ENCODE measurements at regions not wholly inside any gene's neighbourhood (a gene's known extent, or its start where the extent isn't known, plus 50 kb on each side); places are given as distances from the start of the nearest gene placed in this dataset.

- H3K9me3 ChIP-seq (ENCODE audit: low read length): no peaks in the 10 kb centered on the region
Measured at GRCh38 chr18:55084550-55084949, 125.3 kb upstream of the CCDC68 start.

GRCh38 chr18:55083461-55083860 is 124.2 kb upstream of the CCDC68 start:
- H4K20me1 ChIP-seq (ENCODE audit: insufficient read depth): no peaks in the 10 kb centered on the region

More at GRCh38 chr18:55084550-55084949, 125.3 kb upstream of the CCDC68 start:
- Histone ChIP-seq H3K9ac (ENCODE audit: low read length) (no peak overlapping the region), H4K20me1 (ENCODE audit: insufficient read depth) (no peaks in the 10 kb centered on the region), H3K27me3 (ENCODE audit: insufficient read depth, low read depth, low read length) (no peaks in the 10 kb centered on the region), H3K4me2 (ENCODE audit: low read length) (no peak overlapping the region), H2AFZ (ENCODE audit: low read depth, low read length) (no peak overlapping the region), H3F3A (ENCODE audit: insufficient read depth, low read length, poor library complexity, severe bottlenecking) (no peaks in the 10 kb centered on the region), H3K4me3 (ENCODE audit: low read length) (no peak overlapping the region), H3K36me3 (ENCODE audit: insufficient read depth, low read length) (no peaks in the 10 kb centered on the region), H3K79me2 (replicated peaks; ENCODE audit: insufficient read depth, low read length) (no peaks in the 10 kb centered on the region), H3K27ac (ENCODE audit: low read length) (no peak overlapping the region), H3K9me2 (ENCODE audit: insufficient read depth, low read length) (no peaks in the 10 kb centered on the region)
- no peak for TF ChIP-seq EZH2 (IDR thresholded peaks at IDR 0.05; ENCODE audit: borderline replicate concordance, insufficient read depth, low read length, poor library complexity, severe bottlenecking)

More at GRCh38 chr18:55083461-55083860, 124.2 kb upstream of the CCDC68 start:
- Histone ChIP-seq H3K27ac (ENCODE audit: low read length) (no peak overlapping the region), H3K9me2 (ENCODE audit: insufficient read depth, low read length) (no peaks in the 10 kb centered on the region), H3K9ac (ENCODE audit: low read length) (no peak overlapping the region), H3K9me3 (ENCODE audit: low read length) (no peaks in the 10 kb centered on the region), H3F3A (ENCODE audit: insufficient read depth, low read length, poor library complexity, severe bottlenecking) (no peaks in the 10 kb centered on the region), H3K4me2 (ENCODE audit: low read length) (no peak overlapping the region), H3K27me3 (ENCODE audit: insufficient read depth, low read depth, low read length) (no peaks in the 10 kb centered on the region), H3K4me3 (ENCODE audit: low read length) (no peak overlapping the region), H2AFZ (ENCODE audit: low read depth, low read length) (no peak overlapping the region), H3K36me3 (ENCODE audit: insufficient read depth, low read length) (no peaks in the 10 kb centered on the region), H3K79me2 (replicated peaks; ENCODE audit: insufficient read depth, low read length) (no peaks in the 10 kb centered on the region)
- no peak for TF ChIP-seq REST (IDR thresholded peaks at IDR 0.05; ENCODE audit: borderline replicate concordance)
- TF ChIP-seq POLR2AphosphoS5 (IDR thresholded peaks at IDR 0.05): no peak
- TF ChIP-seq EP300 (conservative IDR thresholded peaks at IDR 0.05; ENCODE audit: poor library complexity, severe bottlenecking): no peak
- no peak for TF ChIP-seq EZH2 (IDR thresholded peaks at IDR 0.05; ENCODE audit: borderline replicate concordance, insufficient read depth, low read length, poor library complexity, severe bottlenecking)
- no peak for TF ChIP-seq TAF1 (IDR thresholded peaks at IDR 0.05; ENCODE audit: low read depth)
- no peak for TF ChIP-seq CTCF (IDR thresholded peaks at IDR 0.05; ENCODE audit: poor library complexity, severe bottlenecking)
- no peak for TF ChIP-seq MXI1 (conservative IDR thresholded peaks at IDR 0.05; ENCODE audit: poor library complexity, severe bottlenecking)
- TF ChIP-seq SMC3 (conservative IDR thresholded peaks at IDR 0.05; ENCODE audit: poor library complexity): no peak
